NCI-H2029 (cell line): ENCODE measurements at regions not wholly inside any gene's neighbourhood (a gene's known extent, or its start where the extent isn't known, plus 50 kb on each side); places are given as distances from the start of the nearest gene placed in this dataset.

Experiments
- DNase-seq: peaks from one replicate; lab custom pipeline; 2025; lab: John Stamatoyannopoulos, UW

DNA sequence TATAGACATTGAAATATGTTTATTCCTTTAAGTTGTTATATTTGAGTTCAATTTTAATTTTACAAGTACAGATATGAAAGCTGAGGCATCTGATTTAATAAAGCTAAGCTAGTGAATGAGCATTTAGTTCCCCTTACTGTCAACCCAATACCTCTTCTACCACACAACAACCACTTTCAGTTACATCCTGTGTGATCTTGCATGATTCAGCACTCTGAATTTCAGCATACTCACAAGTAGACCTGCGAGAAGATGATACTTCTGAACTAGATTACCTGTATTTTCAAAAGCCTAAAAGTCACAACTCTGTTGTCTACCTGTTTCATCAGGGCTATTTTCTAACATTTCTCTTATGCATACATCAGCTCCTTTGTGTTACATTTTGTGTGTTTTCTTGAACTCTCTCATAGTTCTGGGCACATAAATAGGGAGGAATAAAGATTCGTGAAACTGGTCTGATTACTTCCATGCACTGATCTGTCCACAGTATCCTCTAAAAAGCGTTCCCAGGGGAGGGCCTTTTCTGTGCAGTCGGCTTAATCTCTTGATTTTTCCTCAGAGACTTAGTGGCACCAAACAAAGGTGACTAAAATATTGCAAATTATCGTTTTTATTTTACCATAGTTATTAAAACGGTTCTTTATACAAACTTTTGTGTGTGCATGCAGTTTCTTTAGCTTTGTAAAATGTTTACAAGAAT is 2025.5 kb upstream of the NUDT12 start:
- DNase-seq, result no peak

DNA sequence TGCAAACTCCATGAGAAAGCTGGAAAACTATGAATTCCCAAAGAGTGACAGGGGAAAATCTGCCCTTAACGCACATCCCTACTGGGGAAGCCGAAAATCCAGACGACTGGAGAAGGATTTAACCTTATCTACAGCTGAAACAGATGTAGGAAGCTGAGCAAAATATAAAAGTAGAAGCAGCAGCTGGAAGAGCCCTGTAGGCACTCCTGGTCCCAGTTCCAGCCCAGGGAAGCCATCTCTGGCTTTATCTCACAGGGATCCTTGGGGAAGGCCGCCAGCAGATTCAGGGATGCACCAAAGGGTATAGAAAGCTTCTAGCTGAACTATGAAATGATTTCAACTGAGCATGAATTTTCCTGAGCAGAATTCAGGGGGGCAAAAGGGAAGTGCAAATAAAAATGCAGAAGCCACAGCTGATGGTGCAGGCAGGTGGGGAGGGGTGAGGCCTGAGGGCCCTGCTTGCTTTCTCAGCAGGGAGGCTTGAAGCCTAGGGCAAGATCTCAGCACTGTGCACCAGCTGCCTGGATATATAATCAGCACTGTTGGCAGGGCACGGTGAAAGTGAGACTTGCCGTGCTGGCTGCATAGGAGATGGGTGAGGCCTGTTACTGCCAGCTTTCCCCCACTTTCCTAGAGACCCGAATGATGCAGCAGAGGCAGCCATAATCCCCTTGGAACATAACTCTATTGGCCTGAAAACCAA is 2019.5 kb upstream of the NUDT12 start:
- DNase-seq, result no peak

DNA sequence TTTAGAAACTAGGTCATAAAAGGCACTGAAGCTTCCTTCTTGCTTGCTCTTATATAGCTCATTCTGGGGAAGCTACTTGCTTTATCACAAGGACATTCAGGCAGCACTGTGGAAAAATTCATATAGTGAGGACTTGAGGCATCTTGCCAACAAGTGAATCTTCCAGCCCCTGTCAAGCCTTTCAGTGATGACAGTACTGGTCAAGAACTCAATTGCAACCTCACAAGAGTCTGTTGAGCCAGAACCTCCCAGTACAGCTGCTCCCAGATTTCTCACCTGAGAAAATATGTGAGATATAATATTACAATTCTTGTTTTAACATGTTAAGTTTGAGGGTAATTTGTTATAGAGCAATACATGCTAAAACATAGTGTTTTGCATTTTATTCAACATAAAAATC is 2011.0 kb upstream of the NUDT12 start:
- DNase-seq, result no peak

DNA sequence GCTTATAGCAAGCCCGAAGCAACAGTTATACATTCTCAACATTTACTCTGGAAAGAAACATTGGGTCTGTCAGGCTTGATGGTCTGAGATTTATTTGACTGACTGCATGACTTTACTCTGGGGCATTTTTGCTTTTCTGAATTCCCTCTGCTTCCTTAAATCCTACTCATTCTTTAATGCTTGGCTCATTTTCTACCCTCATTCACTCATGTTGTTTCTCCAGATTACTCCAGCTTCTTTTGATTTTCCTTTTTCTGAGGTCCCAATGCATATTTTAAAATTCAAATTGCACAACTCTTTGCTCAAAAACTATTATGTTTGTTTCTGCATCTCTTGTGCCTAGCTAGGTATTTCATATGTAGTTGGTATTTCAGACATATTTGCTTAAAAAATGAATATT is 2002.9 kb upstream of the NUDT12 start:
- DNase-seq, result no peak

DNA sequence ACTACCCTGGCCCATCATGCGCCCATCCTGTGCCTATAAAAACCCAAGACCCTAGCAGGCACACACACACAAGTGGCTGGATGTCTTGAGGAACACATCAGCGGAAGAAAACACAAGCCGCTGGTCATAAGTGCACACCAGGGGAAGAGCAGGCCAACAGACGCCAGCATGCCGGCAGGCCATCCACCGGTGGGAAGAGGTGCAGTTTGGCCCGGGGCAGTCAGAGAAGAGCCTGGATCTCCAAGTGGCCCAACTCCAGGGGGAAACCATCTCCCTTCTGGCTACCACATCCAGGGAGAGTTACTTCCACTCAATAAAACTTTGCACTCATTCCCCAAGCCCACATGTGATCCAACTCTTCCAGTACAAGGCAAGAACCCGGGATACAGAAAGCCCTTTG is 2001.3 kb upstream of the NUDT12 start:
- no peak for DNase-seq

DNA sequence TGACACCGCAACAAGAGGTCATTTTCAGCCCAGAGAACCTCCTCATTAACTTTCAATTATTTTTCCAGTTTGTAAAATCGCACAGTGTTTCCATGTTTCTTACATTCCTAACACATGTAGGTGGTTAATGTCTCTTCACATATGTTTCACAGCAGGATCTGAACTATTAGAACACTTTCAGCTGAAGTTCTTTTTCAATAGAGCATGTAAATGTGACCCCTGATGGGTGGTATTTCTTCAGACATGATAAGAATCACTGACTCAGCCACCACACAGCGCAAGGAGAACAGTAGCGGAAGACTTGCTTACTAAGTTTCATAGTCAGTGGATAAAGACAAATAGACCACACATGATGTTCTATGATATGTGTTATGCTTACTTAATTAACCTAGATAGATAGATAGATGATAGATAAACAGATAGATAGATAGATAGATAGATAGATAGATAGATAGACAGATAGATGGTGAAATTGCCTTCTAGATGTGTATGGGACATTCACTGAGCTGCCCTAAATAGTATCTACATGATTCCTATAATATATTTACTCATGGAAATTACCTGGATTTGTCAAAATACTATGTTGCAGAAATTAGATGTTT is 1992.1 kb upstream of the NUDT12 start:
- no peak for DNase-seq

DNA sequence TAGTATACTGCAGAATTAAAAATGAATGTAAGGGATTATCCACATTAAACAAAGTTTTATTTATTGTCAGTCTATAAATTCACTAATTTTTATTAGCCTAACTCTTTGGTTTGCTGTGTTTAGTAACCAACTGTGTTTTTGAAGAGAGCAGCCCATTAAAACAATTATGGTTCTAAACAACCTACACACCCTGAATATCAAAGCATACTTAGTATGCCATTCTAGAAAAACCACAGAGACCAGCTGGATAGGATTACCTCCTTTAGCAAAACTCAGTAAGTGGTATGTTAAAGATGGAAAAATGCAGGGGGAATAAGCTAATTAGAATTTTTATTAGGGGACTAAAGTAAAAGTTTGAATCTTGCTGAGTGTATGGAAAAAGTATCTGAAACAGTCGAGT is 1981.7 kb upstream of the NUDT12 start:
- no peak for DNase-seq

DNA sequence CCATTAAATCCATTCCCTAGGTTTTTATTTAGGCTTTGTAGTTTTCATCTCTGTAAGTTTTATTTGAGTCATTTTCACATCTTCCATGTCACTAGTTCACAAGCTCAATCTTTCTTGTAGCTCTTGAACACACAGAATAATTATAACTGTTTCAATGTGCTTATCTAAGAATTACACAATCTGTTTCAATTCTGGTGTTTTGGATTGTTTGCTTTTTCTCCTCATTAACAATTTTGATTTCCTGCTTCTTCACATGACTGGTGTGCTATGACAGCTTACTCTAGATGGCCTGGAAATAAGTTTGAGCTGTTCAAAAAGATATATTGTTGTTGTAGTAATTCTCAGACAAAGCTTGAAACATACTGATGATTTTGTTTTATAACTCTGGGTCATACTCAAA is 1974.1 kb upstream of the NUDT12 start:
- DNase-seq, result no peak

DNA sequence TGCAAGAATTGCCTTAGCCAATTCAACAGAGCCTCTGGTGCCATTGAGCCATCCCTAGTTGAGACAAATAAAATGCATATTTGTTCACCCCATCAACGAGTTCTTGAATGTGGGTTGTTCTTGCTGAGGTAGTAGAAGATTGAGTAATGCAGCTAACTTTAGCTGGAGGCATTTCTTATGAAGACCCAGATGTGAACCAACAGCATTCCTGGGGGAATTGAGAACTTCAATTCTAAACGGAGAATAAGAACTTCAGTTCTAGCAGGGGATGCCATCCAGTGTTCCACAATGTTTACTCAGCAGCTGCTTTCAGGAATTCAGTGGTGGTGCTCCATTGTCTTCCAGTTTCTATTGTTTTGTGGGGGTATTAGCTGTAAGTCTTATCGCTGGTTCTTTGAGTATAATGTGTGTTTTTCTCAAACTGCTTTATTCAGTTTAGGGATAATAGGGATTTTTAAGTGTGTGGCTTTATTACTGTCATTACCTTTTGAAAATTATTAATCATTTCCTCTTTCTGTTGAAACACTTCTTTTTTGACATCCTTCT is 1968.2 kb upstream of the NUDT12 start:
- DNase-seq, result no peak

DNA sequence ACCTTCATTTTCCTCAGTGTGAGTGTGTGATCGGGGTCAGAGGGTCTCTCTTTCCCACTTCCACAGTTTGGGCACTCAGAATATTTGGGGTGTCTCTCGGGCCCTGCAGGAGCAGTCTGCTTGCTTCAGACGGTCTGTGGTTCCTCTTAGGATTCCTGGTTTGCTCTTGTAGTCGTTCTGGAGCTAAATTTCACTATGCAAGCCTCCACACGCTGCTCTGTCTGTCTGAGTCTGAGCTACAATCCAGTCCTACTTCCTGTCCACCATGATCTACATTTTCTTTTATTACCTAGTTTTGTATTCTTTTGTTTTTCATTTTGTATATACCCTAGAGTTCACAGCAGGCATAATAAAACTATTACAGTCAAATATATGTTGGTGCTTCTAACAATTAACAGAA is 1967.3 kb upstream of the NUDT12 start:
- DNase-seq, result no peak

DNA sequence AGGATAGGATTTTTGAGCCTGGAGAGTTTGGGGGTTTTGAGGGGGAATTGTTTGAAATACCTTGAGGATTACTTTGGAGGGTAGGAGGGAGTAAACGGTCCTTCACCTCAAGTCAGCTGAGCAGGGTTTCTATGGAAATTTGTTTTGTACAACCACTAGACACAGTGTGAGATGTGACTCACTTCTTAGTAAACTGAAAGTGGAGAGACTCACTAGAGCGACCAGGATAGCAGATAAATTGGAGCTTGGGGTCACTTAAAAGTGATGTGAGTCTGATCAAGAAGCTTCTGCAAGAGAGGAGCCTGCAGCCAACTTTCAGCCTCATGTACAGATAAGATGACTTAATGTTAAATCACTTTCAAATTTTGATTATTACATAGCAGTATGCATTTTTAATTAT is 1945.9 kb upstream of the NUDT12 start:
- no peak for DNase-seq

DNA sequence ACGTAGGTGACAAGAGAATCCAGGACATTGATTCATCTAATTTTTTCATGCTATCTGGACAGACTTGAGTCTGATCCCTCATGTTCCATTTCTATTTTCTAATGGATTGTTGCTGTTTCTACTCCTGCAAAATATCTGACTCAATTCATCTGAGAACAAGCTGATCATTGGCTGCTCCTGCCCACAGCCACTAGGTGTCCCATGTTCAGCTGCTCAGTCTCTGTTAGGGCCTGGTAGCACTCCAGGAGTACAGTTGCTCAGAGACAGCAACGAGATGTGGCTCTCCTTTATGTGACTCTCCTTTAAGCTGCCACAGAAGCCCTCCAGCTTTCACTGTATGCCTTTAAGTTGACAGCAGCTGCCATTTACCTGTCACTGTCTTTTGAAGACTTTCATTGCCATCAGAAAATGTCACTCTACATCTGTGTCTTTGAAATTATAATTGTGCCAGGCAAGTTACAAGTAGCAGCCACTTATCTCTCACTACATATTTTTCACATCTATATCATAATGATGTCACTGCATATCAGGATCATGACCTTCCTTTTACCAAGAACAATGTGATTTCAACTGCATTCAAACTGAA is 1944.2 kb upstream of the NUDT12 start:
- DNase-seq, result no peak

DNA sequence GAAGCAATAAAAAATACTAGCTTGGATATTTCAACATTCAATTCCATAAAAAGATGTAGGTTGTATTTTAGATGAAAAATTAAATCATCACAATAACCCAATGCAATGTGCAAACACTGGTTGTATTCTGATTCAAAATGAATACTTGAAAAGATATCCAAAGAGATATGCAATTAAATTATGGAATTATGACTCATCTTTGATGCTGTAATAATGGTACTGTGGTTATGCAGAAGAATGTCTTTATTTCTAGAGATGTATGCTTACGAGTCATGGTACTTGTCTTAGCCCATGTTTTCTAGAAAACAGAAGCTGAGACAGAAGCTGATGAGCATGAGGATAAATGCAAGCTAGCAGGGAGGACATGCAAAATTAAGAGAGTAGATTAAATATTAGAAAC is 1941.4 kb upstream of the NUDT12 start:
- no peak for DNase-seq

DNA sequence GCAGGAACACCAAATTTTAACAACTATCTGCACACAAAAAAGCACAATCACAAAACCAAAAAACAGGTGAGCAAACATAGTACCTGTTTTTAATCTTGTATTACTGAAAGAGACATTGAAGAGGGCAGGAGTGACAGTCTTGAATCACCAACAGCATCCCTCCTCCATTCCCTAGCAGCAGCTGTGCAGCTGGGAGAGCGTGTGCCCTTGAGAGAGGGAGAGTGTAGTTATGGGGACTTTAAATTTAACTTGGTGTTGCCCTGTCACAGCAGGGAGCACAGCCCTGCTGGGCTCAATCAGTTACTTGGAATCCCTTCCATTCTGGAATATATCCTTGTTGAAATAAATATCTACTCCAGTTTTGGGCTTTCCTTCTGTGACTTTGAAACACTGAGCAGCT is 1938.7 kb upstream of the NUDT12 start:
- no peak for DNase-seq

DNA sequence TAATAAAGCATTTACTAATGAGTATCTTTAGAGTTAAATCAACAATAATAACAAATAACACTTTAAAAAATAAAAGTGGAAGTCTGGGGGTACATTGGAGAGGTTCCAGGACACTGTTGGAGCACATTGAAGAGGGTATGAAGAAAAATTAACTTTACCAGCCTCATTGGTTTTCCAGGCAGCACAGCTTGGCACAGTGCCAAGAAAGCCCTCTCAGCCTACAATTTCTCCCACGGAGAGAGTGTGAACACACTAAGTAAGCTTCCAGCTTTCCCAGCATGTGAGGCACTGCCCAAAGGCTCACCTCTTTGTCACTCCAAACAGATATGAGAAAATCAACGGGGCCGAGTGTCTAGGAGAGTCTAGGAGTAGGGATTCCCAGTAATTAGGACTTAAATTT is 1912.8 kb upstream of the NUDT12 start:
- no peak for DNase-seq

DNA sequence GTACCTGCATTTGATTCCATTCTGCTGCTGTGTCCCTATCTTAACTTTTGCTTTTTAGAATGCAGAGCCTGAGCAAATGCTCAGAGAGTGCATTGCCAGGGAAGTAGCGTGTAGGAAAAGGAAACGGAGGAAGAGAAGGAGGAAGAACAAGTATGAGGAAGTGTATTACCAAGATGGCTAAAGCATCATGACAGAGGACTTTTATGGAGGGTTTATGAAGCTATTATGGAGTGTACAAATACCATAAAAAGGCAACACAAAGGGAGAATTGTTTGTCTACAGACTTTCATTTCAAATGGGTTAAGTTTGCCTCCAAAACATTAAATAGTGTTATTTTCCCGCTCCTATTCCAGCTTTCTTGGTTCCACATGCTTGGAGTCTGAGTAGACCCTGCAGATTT is 1899.8 kb upstream of the NUDT12 start:
- DNase-seq, result no peak

DNA sequence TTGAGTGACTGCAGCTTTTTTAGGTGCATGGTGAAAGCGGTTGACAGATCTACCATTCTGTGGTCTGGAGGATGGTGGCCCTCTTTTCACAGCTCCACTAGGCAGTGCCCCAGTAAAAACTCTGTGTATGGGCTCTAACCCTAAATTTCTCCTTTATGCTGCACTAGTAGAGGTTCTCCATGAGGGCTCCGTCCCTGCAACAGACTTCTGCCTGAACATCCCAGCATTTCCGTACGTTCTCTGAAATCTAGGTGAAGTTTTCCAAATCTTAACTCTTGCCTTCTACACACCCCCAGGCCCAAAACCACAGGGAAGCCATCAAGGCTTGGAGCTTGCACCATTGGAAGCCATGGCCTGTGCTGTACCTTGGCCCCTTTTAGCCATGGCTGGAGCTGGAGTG is 1898.1 kb upstream of the NUDT12 start:
- no peak for DNase-seq

DNA sequence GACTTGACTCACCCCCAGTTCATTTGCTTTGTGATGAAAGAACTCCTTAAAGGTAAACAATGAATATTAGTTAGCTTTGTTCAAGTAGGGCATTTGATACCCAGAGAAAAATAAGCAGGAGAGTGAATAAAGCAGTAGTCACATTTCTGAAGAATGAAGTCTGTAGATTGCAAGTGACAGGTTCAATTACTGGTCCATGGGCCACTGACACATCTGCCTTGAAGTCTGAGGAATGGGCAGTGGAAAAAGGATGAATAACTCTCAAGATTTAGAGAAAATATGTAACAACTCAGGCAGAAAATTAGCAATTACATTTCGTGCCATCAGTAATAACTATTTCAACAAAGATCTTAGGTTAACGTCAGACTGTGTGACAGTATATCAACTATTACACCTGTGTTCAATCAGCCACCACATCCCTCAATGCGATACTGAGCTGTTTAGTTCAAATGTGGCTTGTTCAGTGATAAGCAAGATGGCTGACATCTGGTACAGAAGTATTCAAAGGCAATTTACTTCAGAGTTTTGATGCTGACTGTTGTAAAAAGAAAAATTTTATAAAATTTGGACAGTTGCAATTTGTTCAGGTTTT is 1890.7 kb upstream of the NUDT12 start:
- no peak for DNase-seq

DNA sequence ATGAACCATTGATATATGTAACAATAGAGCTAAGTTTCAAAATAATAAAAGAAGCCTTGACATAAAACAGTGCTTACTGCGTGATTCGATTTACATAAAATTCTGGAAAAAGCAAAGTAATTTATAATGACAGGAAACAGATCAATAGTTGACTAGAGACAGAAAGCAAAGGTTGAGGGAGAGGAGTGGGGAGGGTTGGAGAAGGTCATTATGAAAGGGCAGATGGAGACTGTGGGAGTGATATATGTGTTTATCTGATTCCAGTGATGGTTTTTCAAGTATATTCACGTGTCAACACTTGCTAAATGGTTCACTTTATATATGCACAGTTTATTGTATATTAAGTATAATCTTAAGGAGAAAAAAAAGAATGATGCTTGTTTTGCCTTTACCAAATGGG is 1885.7 kb upstream of the NUDT12 start:
- DNase-seq, result no peak

DNA sequence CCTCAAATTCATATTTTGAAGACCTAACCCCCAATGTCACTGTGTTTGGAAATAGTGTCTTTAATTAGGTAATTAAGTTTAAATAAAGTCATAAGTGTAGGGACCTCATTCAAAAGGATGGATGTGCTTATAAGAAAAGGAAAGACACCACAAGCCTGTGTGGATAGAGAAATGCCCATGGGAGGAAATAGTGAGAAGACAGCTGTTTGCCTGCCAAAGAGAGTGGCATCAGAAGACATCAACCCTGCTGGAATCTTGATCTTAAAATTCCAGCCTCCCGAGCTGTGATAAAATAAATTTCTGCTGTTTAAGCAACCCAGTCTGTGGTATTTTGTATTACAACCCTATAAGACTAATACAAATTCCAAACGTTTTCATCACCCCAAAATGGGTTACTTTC is 1867.9 kb upstream of the NUDT12 start:
- no peak for DNase-seq

DNA sequence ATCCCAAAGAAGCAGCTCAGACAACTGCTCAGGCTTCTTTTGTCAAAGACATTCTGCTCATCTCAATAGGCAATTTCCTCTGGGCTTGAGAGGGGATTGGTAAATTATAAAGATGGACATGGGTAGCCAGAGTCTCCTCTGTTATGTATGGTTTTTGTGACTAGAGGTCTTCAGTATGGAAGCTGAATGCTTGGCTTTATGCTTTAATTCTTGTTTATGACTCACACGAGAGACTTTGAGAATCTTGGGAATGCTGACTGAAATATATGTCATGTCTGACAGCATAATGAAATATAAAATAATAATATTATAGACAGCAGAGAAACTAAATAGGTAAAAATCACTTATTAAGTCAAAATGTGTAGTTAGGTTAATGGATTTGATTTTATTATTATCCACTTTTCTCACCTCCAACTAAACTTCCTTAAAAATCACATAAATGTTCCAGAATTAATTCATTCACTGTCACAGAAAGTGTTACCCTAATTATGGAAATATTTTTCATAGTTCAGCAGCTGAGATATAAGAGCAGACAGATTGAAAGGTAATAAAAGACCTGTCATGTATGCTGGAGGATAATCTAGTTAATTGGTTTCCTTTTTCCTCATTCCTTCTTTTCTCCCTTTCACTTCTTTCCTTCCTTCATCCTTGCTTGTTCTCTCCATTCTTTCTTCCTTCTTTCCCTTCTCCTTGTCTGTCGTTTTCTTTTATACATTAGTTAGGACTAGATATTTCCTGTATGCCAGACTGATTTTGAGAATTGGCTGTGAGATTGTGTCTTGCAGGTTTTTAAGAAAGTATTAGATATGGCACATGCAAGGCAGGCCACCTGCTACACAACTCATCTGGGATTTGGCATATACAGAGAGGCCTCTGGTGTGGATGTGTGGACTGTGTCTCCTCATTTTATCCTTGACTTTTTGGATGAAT is 1866.1 kb upstream of the NUDT12 start:
- DNase-seq, result no peak
